ENCODE measurements at regions not wholly inside any gene's neighbourhood (a gene's known extent, or its start where the extent isn't known, plus 50 kb on each side); places are given as distances from the start of the nearest gene placed in this dataset.

DNA sequence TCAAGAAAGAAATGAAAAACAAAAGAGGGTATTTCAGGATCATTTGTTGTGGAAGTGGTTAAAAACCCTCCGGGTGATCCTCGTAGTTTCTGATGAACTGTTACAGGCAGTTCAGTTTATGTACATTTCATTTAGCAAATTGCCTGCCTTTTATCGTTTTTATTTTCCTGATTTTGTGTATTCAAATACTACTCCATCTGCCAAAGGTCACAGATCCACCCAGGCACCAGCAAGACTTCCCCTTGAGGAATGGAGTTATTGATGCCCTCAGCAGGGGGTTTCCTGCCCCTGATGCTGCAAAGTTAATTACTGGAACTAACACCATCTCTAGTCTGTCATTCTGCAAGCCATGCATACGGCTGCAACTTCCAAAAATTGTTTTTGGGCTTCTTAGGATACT is 641.9 kb downstream of the SLC4A3 start:
- no peak for FAIRE-seq
- TF ChIP-seq POU2F2 (IDR thresholded peaks at IDR 0.05; ENCODE audit: low read depth, low read length) (no peak), POLR2A (IDR thresholded peaks at IDR 0.05; ENCODE audit: low read depth, low read length) (no peak), POLR2AphosphoS5 (IDR thresholded peaks at IDR 0.05; ENCODE audit: low read depth, low read length) (no peak), TAF1 (IDR thresholded peaks at IDR 0.05; ENCODE audit: low read depth, low read length) (no peak), SPI1 (IDR thresholded peaks at IDR 0.05; ENCODE audit: low read depth, low read length) (no peak), PAX5 (IDR thresholded peaks at IDR 0.05; ENCODE audit: insufficient read depth, low read length, severe bottlenecking) (no peak)
- no peak for DNase-seq (ENCODE audit: insufficient read length, low spot score)

DNA sequence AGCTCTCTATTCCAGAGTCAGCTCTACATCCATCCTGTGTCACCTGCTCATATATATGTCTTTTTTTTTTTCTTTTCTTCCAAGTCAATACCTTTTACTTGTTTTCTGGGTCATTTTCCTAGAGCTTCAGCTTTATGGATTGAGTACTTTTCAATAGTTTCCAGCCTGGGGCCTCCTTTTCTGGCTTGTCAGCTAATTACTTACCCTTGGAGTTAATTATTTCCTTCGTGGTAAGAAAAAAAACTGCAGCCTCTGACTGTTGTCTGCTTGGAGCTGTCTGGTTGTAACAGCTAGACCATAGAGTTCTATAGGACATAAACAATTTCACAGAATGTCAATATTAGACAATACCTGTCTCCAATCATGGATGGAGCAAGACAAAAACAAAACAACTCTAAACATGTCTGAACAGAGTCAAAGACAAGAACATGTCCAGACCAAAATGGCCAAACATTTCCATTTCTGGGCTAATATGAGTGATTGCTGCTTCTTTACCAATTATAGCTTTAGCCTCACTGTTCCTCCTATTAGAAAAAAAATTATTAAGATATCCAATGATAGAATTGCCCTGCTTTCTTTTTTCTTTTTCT is 643.1 kb downstream of the SLC4A3 start:
- DNase-seq (ENCODE audit: insufficient read length, low spot score): no peak
- TF ChIP-seq POLR2AphosphoS5 (IDR thresholded peaks at IDR 0.05; ENCODE audit: low read depth, low read length) (no peak), POLR2A (IDR thresholded peaks at IDR 0.05; ENCODE audit: low read depth, low read length) (no peak), POU2F2 (IDR thresholded peaks at IDR 0.05; ENCODE audit: low read depth, low read length) (no peak), TAF1 (IDR thresholded peaks at IDR 0.05; ENCODE audit: low read depth, low read length) (no peak), PAX5 (IDR thresholded peaks at IDR 0.05; ENCODE audit: insufficient read depth, low read length, severe bottlenecking) (no peak), SPI1 (IDR thresholded peaks at IDR 0.05; ENCODE audit: low read depth, low read length) (no peak)
- no peak for FAIRE-seq

DNA sequence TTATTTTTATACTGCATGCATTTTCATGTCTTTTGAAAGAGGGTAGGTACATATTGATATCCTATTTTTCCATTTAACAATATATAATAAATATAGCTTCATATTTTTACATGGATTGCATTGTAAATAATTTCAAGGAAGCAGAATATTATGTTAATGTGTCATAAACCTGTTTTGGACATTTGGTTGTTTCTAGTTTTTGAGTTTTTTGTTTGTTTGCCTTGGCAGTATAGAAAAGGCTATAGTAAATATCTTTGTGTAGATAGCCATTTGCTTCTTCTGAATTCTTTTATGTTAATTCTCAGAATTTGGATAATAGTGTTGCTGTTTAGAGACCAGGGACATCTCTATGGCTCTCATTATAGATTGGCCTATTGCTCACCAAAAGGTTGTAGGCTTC is 645.2 kb downstream of the SLC4A3 start:
- no peak for DNase-seq (ENCODE audit: insufficient read length, low spot score)
- no peak for FAIRE-seq
- TF ChIP-seq SPI1 (IDR thresholded peaks at IDR 0.05; ENCODE audit: low read depth, low read length) (no peak), POLR2A (IDR thresholded peaks at IDR 0.05; ENCODE audit: low read depth, low read length) (no peak), POLR2AphosphoS5 (IDR thresholded peaks at IDR 0.05; ENCODE audit: low read depth, low read length) (no peak), POU2F2 (IDR thresholded peaks at IDR 0.05; ENCODE audit: low read depth, low read length) (no peak), TAF1 (IDR thresholded peaks at IDR 0.05; ENCODE audit: low read depth, low read length) (no peak), PAX5 (IDR thresholded peaks at IDR 0.05; ENCODE audit: insufficient read depth, low read length, severe bottlenecking) (no peak)

DNA sequence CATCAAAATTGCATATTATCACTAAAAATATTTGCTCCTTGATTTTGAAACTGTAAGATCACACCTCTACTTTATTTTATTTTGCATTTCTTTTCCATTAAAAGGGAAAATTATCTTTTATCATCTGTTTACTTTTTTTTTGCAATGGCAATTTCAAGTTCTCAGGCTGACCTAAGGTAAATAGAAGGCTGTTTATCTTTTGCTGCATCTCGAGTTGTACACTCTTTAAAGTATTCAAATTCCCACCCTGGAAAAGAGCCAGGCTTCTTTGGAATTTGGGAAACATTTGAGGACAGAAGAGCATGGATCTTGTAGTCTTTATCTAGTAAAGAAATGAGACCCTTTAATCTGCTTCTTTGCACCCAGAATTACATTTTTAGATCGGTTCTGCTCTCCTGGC is 645.7 kb downstream of the SLC4A3 start:
- DNase-seq (ENCODE audit: insufficient read length, low spot score) (no peak), FAIRE-seq (no peak)
- TF ChIP-seq POLR2AphosphoS5 (IDR thresholded peaks at IDR 0.05; ENCODE audit: low read depth, low read length) (no peak), POU2F2 (IDR thresholded peaks at IDR 0.05; ENCODE audit: low read depth, low read length) (no peak), SPI1 (IDR thresholded peaks at IDR 0.05; ENCODE audit: low read depth, low read length) (no peak), POLR2A (IDR thresholded peaks at IDR 0.05; ENCODE audit: low read depth, low read length) (no peak), PAX5 (IDR thresholded peaks at IDR 0.05; ENCODE audit: insufficient read depth, low read length, severe bottlenecking) (no peak), TAF1 (IDR thresholded peaks at IDR 0.05; ENCODE audit: low read depth, low read length) (no peak)

DNA sequence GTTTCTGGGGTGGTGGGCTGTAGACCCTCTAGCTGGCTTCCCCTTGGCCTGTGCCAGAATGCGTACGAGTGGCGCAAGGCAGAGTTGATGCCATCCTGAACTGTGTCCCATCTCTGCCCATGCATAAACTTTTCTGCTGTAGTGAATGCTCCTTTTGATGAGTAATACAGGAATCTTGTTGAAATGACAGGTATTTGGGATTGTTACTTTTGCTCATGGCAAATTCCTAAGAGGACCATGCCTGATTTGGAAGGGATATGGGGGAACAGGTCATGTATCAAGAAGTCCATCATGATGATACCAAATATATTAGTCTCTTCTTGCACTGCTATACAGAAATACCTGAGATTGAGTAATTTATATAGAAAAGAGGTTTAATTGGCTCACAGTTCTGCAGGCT is 648.0 kb downstream of the SLC4A3 start:
- no peak for FAIRE-seq
- no peak for TF ChIP-seq POLR2A (IDR thresholded peaks at IDR 0.05; ENCODE audit: low read depth, low read length)
- no peak for TF ChIP-seq PAX5 (IDR thresholded peaks at IDR 0.05; ENCODE audit: insufficient read depth, low read length, severe bottlenecking)
- no peak for TF ChIP-seq POLR2AphosphoS5 (IDR thresholded peaks at IDR 0.05; ENCODE audit: low read depth, low read length)
- TF ChIP-seq TAF1 (IDR thresholded peaks at IDR 0.05; ENCODE audit: low read depth, low read length): no peak
- TF ChIP-seq SPI1 (IDR thresholded peaks at IDR 0.05; ENCODE audit: low read depth, low read length): no peak
- no peak for TF ChIP-seq POU2F2 (IDR thresholded peaks at IDR 0.05; ENCODE audit: low read depth, low read length)
- DNase-seq (ENCODE audit: insufficient read length, low spot score): no peak

DNA sequence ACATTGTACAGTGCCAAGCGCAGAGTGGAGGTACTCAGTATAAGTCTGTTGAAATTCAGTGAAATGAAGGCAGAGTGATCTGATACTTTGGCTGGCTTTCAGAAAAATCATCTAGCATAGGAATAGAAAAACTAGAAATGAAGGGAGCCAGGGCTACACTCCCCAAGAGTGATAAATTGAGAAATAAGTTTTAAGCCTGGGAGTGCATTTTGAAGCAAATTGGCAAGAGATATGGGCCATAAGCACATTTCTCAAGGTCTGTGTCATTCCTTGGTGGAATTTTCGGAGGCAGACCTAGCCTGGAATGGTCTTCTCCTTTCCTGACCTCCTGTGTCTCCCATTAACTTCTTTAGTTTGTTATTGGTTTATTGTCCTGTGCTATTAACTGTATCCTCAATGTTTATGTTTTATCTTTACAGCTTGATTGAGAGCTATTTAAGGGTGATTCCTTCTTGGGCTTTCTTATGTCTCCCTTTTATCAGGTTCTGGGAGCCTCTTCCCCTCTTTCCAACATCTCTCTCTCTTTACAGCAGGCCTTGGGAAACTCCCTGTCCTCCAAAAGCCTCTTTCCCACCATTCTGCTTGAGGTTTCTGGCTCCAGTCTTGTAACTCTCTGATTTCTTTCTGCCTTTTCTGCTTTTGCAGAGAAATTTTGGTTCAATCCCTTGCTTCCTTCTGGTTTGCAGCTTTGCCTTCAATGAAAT is 649.5 kb downstream of the SLC4A3 start:
- no peak for DNase-seq (ENCODE audit: insufficient read length, low spot score)
- no peak for TF ChIP-seq POU2F2 (IDR thresholded peaks at IDR 0.05; ENCODE audit: low read depth, low read length)
- no peak for TF ChIP-seq TAF1 (IDR thresholded peaks at IDR 0.05; ENCODE audit: low read depth, low read length)
- no peak for TF ChIP-seq PAX5 (IDR thresholded peaks at IDR 0.05; ENCODE audit: insufficient read depth, low read length, severe bottlenecking)
- TF ChIP-seq SPI1 (IDR thresholded peaks at IDR 0.05; ENCODE audit: low read depth, low read length): no peak
- no peak for TF ChIP-seq POLR2AphosphoS5 (IDR thresholded peaks at IDR 0.05; ENCODE audit: low read depth, low read length)
- FAIRE-seq: no peak

DNA sequence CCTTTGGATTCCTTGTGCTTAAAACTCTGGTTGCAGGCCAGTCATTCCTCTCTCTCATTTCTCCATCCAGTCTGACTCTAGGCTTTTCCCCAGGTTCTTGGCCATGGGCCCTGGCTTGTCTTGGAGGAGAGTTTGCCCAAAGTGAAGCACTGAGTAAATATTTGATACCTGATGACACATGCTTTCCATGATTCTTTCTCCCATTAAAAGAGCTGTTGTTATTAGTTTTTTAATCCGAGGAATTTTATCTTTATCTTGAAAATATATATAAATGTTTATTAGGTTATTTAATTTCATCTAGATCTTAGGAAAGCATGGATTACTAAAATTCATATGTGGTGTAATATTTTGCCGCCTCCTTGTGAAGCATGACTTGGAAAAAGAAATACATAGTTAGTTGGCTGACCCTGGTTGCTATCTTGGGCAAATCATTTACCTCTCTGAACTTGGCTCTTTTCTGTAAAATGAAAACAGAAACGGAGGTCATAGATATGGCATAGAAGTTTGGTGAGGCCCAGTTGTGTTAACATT is 650.1 kb downstream of the SLC4A3 start:
- FAIRE-seq: no peak
- DNase-seq (ENCODE audit: insufficient read length, low spot score): no peak
- TF ChIP-seq PAX5 (IDR thresholded peaks at IDR 0.05; ENCODE audit: insufficient read depth, low read length, severe bottlenecking) (no peak), SPI1 (IDR thresholded peaks at IDR 0.05; ENCODE audit: low read depth, low read length) (no peak), POLR2AphosphoS5 (IDR thresholded peaks at IDR 0.05; ENCODE audit: low read depth, low read length) (no peak), TAF1 (IDR thresholded peaks at IDR 0.05; ENCODE audit: low read depth, low read length) (no peak), POLR2A (IDR thresholded peaks at IDR 0.05; ENCODE audit: low read depth, low read length) (no peak), POU2F2 (IDR thresholded peaks at IDR 0.05; ENCODE audit: low read depth, low read length) (no peak)

DNA sequence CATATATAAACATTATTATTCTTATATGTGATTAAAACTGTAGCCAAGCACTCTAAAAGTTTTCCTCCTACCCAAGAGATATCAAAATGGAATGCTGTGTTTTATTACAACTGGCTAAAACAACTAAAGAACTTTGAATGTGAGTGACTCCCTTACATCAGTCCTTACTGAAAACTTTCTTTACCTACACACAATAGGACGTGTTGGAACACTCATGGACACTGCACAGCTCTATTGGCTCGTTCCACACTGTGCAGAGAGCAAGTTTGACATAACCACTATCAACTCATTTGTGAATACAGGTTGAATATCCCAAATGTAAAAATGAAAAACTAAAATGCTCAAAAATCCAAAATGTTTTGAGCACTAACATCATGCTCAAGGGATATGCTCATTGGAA is 650.6 kb downstream of the SLC4A3 start:
- TF ChIP-seq POLR2A (IDR thresholded peaks at IDR 0.05; ENCODE audit: low read depth, low read length) (no peak), TAF1 (IDR thresholded peaks at IDR 0.05; ENCODE audit: low read depth, low read length) (no peak), PAX5 (IDR thresholded peaks at IDR 0.05; ENCODE audit: insufficient read depth, low read length, severe bottlenecking) (no peak), POU2F2 (IDR thresholded peaks at IDR 0.05; ENCODE audit: low read depth, low read length) (no peak), SPI1 (IDR thresholded peaks at IDR 0.05; ENCODE audit: low read depth, low read length) (no peak), POLR2AphosphoS5 (IDR thresholded peaks at IDR 0.05; ENCODE audit: low read depth, low read length) (no peak)
- FAIRE-seq: no peak

DNA sequence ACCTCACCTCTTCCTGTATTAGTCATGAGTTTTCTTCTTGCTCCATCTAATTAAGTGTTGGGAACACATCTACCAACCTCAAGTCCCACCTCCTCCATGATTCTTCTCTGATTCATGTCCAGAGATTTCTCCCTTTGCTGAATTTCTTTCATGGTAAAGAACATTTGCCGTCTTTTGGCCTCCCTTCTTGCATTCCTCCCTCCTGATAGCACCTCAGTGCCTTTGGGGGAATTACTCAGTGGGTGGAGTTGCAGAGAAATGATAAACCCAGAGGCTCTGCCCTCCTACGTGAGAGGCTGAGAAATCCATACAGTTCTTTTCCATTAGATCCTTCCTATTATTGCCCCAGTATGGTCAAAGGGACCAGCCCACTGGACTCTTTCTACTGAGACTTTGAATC is 651.9 kb downstream of the SLC4A3 start:
- FAIRE-seq: no peak

More for the DNA sequence above, 650.6 kb downstream of the SLC4A3 start:
- DNase-seq (ENCODE audit: insufficient read length, low spot score): no peak

More for the DNA sequence above, 651.9 kb downstream of the SLC4A3 start:
- no peak for DNase-seq (ENCODE audit: insufficient read length, low spot score)
- TF ChIP-seq POU2F2 (IDR thresholded peaks at IDR 0.05; ENCODE audit: low read depth, low read length) (no peak), PAX5 (IDR thresholded peaks at IDR 0.05; ENCODE audit: insufficient read depth, low read length, severe bottlenecking) (no peak), TAF1 (IDR thresholded peaks at IDR 0.05; ENCODE audit: low read depth, low read length) (no peak), POLR2AphosphoS5 (IDR thresholded peaks at IDR 0.05; ENCODE audit: low read depth, low read length) (no peak), POLR2A (IDR thresholded peaks at IDR 0.05; ENCODE audit: low read depth, low read length) (no peak), SPI1 (IDR thresholded peaks at IDR 0.05; ENCODE audit: low read depth, low read length) (no peak)
